ENCODE measurements at regions not wholly inside any gene's neighbourhood (a gene's known extent, or its start where the extent isn't known, plus 50 kb on each side); places are given as distances from the start of the nearest gene placed in this dataset.

- Histone ChIP-seq H3K4me2 (ENCODE audit: control insufficient read depth, insufficient read depth) (no peak overlapping the region), H3K4me3 (no peak overlapping the region), H3K27me3 (replicated peaks in 1 of 2; ENCODE audit: control insufficient read depth in 2 of 2, insufficient read depth in 2 of 2, low read length in 1 of 2) (no peaks in the 10 kb centered on the region), H3K79me2 (ENCODE audit: control insufficient read depth, insufficient read depth, low read length) (no peaks in the 10 kb centered on the region), H3K9me3 (replicated peaks; ENCODE audit: control insufficient read depth, insufficient read depth, low read length) (no peaks in the 10 kb centered on the region), H4K20me1 (ENCODE audit: control insufficient read depth, insufficient read depth) (no peaks in the 10 kb centered on the region), H3K4me1 (ENCODE audit: control insufficient read depth, insufficient read depth, low read length) (no peaks in the 10 kb centered on the region), H2AFZ (ENCODE audit: control insufficient read depth, low read depth, low read length) (no peak overlapping the region), H3K9ac (ENCODE audit: control insufficient read depth, insufficient read depth, low read length) (no peak overlapping the region), H3K27ac (ENCODE audit: control insufficient read depth, insufficient read depth) (no peak overlapping the region), H3K36me3 (ENCODE audit: control insufficient read depth in 2 of 2, insufficient read depth in 2 of 2, low read length in 1 of 2) (no peaks in the 10 kb centered on the region)
- no peak for DNase-seq (ENCODE audit: low read depth, low spot score)
- POLR2A ChIA-PET, result no interaction called here
- no peak for ATAC-seq
- intact Hi-C loops (cut with micrococcal nuclease; ENCODE audit: unreplicated experiment) (no loop called here), in situ Hi-C loops (cut with MboI) (no loop called here)
- SMC1A ChIA-PET (ENCODE audit: uncharacterized antibody, unreplicated experiment), result no interaction called here
- RAD21 ChIA-PET (ENCODE audit: unreplicated experiment), result no interaction called here
- BruUV-seq (replicated peaks), result no TSS peak
- WGBS (ENCODE audit: insufficient coverage, insufficient replicate concordance, low lambda C conversion rate, missing lambda C conversion rate), result 7% methylated on average over 3 of the region's 3 CpGs
- CTCF ChIA-PET, result no interaction called here
- FAIRE-seq, result no peak
- TF ChIP-seq NRF1 (conservative IDR thresholded peaks at IDR 0.05; ENCODE audit: low read depth, low read length) (no peak), EED (IDR thresholded peaks at IDR 0.05; ENCODE audit: low read depth) (no peak), ZNF384 (IDR thresholded peaks at IDR 0.05; ENCODE audit: borderline replicate concordance, low read depth, low read length) (no peak), NR2C1 (IDR thresholded peaks at IDR 0.05) (no peak), CTCF (IDR thresholded peaks at IDR 0.05 in 2 of 3, conservative IDR thresholded peaks at IDR 0.05 in 1 of 3; ENCODE audit: control insufficient read depth in 2 of 3, extremely low read depth in 1 of 3, insufficient read depth in 1 of 3, low read depth in 3 of 3, low read length in 3 of 3) (no peak), MTA3 (IDR thresholded peaks at IDR 0.05; ENCODE audit: borderline replicate concordance, low read length) (no peak), E2F8 (IDR thresholded peaks at IDR 0.05; ENCODE audit: low read depth, partially characterized antibody) (no peak), SUZ12 (IDR thresholded peaks at IDR 0.05; ENCODE audit: unreplicated experiment) (no peak), PRDM15 (CRISPR knock-in tag; IDR thresholded peaks at IDR 0.05) (no peak), CEBPB (IDR thresholded peaks at IDR 0.05; ENCODE audit: borderline replicate concordance in 1 of 2, low read depth in 2 of 2, low read length in 2 of 2) (no peak), MAX (IDR thresholded peaks at IDR 0.05; ENCODE audit: low read depth, low read length) (no peak), RELB (IDR thresholded peaks at IDR 0.05; ENCODE audit: low read depth) (no peak)
Measured at GRCh38 chr4:62627141-62627540, 1427.0 kb downstream of the ADGRL3 start.

Measured in GM12878 (cell line).